GM12874 (cell line): ENCODE measurements at regions not wholly inside any gene's neighbourhood (a gene's known extent, or its start where the extent isn't known, plus 50 kb on each side); places are given as distances from the start of the nearest gene placed in this dataset.

Source experiments
- TF ChIP-seq, protein P1 (sequence below): IDR thresholded peaks from 2 replicates; pipeline ENCODE4 v1.5.1; 2011; ENCODE audit warnings: low read depth, mild to moderate bottlenecking, control low read depth, low read length, moderate library complexity; ENCODE audit not compliant: insufficient read depth

DNA sequence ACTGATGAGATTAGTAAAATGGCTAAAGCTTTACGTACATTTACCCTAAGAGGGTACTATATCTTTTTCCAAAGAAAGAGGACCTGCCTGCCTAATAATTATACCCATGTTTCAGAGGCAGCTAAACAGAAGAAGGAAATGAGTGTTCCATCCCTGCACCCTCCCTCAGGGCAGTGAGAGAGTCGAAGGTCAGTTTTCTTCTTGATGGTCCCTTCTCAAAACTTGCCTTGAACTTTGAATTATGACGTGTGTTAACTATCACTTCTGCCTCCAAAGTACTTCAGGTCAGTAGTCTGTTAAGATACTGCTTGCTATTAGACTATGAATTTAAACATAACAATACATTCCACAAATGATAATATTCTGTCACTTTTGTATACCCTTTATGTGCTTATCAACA lies 294.8 kb upstream of the CHRM3 start:
- TF ChIP-seq, protein P1, sequence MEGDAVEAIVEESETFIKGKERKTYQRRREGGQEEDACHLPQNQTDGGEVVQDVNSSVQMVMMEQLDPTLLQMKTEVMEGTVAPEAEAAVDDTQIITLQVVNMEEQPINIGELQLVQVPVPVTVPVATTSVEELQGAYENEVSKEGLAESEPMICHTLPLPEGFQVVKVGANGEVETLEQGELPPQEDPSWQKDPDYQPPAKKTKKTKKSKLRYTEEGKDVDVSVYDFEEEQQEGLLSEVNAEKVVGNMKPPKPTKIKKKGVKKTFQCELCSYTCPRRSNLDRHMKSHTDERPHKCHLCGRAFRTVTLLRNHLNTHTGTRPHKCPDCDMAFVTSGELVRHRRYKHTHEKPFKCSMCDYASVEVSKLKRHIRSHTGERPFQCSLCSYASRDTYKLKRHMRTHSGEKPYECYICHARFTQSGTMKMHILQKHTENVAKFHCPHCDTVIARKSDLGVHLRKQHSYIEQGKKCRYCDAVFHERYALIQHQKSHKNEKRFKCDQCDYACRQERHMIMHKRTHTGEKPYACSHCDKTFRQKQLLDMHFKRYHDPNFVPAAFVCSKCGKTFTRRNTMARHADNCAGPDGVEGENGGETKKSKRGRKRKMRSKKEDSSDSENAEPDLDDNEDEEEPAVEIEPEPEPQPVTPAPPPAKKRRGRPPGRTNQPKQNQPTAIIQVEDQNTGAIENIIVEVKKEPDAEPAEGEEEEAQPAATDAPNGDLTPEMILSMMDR = no peak

DNA sequence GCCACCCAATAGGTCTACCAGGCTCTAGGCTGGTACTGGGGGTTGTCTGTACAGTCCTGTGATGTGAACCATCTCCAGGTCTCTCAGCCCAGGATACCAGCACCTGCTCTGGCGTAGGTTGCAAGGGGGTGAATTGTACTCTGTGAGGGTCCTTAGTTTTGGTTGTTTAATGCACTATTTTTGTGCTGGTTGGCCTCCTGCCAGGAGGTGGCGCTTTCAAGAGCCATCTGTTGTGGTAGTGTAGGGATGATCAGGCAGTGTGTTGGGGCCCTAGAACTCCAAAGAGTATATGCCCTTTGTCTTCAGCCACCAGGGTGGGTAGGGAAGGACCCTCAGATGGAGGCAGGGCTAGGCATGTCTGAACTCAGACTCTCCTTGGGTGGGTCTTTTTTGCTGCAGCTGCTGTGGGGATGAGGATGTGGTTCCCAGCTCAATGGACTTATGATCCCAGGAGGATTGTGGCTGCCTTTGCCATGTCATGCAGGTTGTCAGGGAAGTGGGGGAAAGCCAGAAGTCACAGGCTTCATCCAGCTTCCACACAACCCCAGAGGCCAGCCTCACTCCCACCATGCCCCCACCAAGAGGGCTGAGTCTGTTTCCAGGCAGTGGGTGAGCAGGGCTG lies 301.8 kb upstream of the CHRM3 start:
- TF ChIP-seq, protein P1 = no peak

DNA sequence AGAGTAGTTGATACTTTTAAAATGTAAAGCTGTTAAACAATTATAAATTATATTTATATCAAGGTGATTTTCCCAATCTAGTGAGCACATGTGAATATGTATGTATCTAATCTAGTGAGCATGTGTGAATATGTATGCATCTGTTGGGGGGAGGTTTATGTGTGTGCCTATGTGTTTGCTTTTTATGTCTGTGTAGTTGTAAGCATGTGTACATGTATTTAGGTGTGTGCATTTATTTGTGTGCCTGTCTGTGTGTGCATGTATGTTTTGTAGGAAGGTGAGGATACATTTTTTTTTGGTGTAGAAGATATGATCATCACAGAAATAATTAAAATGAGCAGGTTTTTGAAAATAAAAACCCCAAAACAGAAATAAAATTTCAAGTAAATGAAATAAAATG lies 318.9 kb upstream of the CHRM3 start:
- TF ChIP-seq, protein P1 = no peak

DNA sequence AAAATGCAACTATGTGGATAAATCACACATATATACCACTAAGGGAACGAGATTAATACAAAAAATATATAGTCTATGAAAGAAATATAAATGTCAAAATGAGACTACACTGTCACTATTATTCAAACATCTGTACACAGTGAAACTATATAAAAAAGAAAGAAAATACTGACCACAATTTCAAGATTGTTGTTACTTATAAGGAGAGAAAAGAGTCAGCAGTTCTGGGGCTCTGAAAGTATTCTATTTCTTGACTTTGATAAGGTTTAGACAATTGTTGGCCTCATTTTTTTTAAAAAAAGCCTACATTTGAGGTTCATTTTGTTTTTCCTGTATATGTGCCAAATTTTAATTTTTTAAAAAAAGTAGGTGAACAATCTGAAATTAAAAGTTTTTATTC lies 319.3 kb upstream of the CHRM3 start:
- TF ChIP-seq, protein P1 = no peak

DNA sequence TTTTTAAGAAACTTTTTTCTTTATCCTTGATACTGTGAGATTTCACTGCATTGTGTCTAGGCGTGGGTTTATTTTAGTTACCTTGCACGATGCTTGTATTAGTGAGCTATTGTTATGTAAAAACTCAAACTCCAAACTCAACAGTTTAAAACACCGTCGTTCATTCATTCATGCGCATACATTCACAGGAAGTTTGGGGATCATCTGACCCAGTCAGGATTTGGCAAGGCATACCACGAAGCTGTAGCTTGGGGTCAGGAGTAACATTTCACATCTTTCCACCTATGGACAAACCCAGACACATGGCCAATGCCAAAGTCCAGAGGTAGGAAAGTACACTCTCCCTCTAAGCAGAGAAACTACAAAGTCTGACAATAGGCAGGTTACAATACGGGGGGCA lies 324.6 kb upstream of the CHRM3 start:
- TF ChIP-seq, protein P1 = no peak

DNA sequence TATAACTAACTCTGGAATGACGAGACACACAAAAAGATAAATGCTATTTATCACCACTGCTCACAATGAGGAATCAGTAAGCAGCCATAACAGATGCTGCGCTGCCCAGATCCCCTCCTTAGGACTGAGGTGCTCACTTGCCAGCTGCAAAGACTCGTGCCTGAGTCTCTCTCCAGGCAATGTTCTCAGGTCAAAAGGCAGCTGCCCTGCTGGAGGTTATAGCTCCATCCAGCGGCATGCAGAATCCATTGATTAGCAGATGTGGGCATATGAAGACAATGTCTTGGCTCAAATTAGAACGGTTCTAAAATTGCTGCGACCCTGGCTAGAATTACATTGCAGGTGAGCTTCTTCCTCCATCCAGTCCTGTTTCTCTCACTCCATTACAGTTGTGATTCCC lies 328.2 kb upstream of the CHRM3 start:
- TF ChIP-seq, protein P1 = no peak

DNA sequence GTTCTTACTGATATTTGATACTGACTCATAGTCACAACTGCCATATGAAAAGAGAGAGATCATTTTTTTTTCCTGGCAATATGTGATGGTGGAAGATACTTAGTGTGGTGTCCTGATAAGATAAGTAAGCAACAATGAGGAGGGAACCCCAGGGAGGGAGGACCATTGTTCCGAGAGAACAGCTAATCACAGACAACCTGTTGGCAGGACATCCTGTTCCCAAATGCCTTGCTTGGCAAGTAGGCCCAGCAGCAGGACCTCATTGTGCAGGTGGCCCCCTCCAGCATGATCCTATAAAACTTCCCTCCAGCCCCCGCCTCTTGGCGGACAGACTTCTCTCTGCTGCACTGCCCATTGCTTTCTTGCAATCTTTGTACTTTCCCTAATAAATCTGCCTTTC lies 329.4 kb upstream of the CHRM3 start:
- TF ChIP-seq, protein P1 = no peak
